OCI-LY7 (cell line): ENCODE measurements at regions not wholly inside any gene's neighbourhood (a gene's known extent, or its start where the extent isn't known, plus 50 kb on each side); places are given as distances from the start of the nearest gene placed in this dataset.

Experiments used
- BruUV-seq: library from RNA; stranded (reverse); fragments of 400-500 nt; replicated peaks from 2 replicates; lab custom pipeline; 2021; lab: Mats Ljungman, UMichigan
- CTCF ChIA-PET: fragments of 300-600 bp; sonication (Branson Sonifier 250); formaldehyde crosslinking; loops from one replicate; lab custom pipeline; 2022; ENCODE audit warnings: antibody characterized with exemption; ENCODE audit not compliant: unreplicated experiment; lab: Charles Lee
- POLR2A ChIA-PET: fragments of 300-600 bp; sonication (Branson Sonifier 250); formaldehyde crosslinking; loops from one replicate; lab custom pipeline; 2022; ENCODE audit warnings: antibody characterized with exemption; lab: Charles Lee
- DNase-seq: peaks from one replicate; pipeline ENCODE4 v3.0.0-alpha.2; 2015; ENCODE audit warnings: low spot score
- H2AFZ ChIP-seq: fragments of 200-600 bp; sonication (generic), shearing (Covaris generic); 2 replicates; pipeline ENCODE4 v1.6.1; 2014; ENCODE audit warnings: mild to moderate bottlenecking, antibody characterized with exemption, low read length, moderate library complexity
- H3K27ac ChIP-seq: fragments of 200-600 bp; sonication (generic); 2 replicates; pipeline ENCODE4 v1.5.1; 2014; ENCODE audit warnings: mixed run types, low read depth, mild to moderate bottlenecking, moderate library complexity, low read length, inconsistent platforms; ENCODE audit not compliant: poor library complexity, severe bottlenecking
- H3K36me3 ChIP-seq: fragments of 200-600 bp; sonication (generic); 2 replicates; pipeline ENCODE4 v1.6.1; 2014; ENCODE audit warnings: mild to moderate bottlenecking, antibody characterized with exemption, low read length, moderate library complexity, mixed read lengths; ENCODE audit not compliant: insufficient read depth
- H3K4me1 ChIP-seq: fragments of 200-600 bp; sonication (generic); 2 replicates; pipeline ENCODE4 v1.5.1; 2014; ENCODE audit warnings: mild to moderate bottlenecking, low read length; ENCODE audit not compliant: insufficient read depth, poor library complexity, severe bottlenecking
- H3K4me2 ChIP-seq: fragments of 200-600 bp; sonication (generic); 2 replicates; pipeline ENCODE4 v1.6.1; 2014; ENCODE audit warnings: mild to moderate bottlenecking, low read length
- H3K4me3 ChIP-seq: fragments of 200-600 bp; sonication (generic); 2 replicates; pipeline ENCODE4 v1.5.1; 2014; ENCODE audit warnings: mild to moderate bottlenecking, low read depth, low read length; ENCODE audit not compliant: poor library complexity, severe bottlenecking
- H3K79me2 ChIP-seq: fragments of 200-600 bp; sonication (generic); 2 replicates; pipeline ENCODE4 v1.6.1; 2016; ENCODE audit warnings: low read depth, mild to moderate bottlenecking, low read length, moderate library complexity, mixed read lengths; ENCODE audit not compliant: insufficient read depth
- H3K9me2 ChIP-seq: fragments of 200-600 bp; sonication (generic); 2 replicates; pipeline ENCODE4 v1.6.1; 2016; ENCODE audit warnings: mild to moderate bottlenecking, low read length, mixed read lengths; ENCODE audit not compliant: insufficient read depth
- H3K9me3 ChIP-seq: fragments of 200-600 bp; sonication (generic); 2 replicates; pipeline ENCODE4 v1.6.1; 2014; ENCODE audit warnings: mild to moderate bottlenecking, mixed run types, low read length, mixed read lengths
- H4K20me1 ChIP-seq: fragments of 200-600 bp; sonication (generic); 2 replicates; pipeline ENCODE4 v1.6.1; 2014; ENCODE audit warnings: mild to moderate bottlenecking, antibody characterized with exemption, low read length, moderate library complexity, mixed read lengths; ENCODE audit not compliant: insufficient read depth
- EZH2phosphoT487 ChIP-seq: fragments of 200-600 bp; sonication (generic); IDR thresholded peaks from 2 replicates; pipeline ENCODE4 v1.6.1; 2018; ENCODE audit warnings: low read depth, borderline replicate concordance, mild to moderate bottlenecking, mixed run types, antibody characterized with exemption, low read length, moderate library complexity, mixed read lengths
- intact Hi-C: fragments of 100-400 bp; cut with micrococcal nuclease; formaldehyde crosslinking; loops from one replicate; pipeline ENCODE4 v1.10.0; 2022; ENCODE audit not compliant: unreplicated experiment
- TF ChIP-seq, protein P1 (sequence below): fragments of 200-600 bp; sonication (generic); conservative IDR thresholded peaks from 2 replicates; pipeline ENCODE4 v1.5.1; 2014; ENCODE audit warnings: mild to moderate bottlenecking, antibody characterized with exemption, low read length, moderate library complexity, mixed read lengths

GRCh38 chr16:86375364-86375763, 135.0 kb upstream of the FOXF1 start:
- TF ChIP-seq, protein P1, sequence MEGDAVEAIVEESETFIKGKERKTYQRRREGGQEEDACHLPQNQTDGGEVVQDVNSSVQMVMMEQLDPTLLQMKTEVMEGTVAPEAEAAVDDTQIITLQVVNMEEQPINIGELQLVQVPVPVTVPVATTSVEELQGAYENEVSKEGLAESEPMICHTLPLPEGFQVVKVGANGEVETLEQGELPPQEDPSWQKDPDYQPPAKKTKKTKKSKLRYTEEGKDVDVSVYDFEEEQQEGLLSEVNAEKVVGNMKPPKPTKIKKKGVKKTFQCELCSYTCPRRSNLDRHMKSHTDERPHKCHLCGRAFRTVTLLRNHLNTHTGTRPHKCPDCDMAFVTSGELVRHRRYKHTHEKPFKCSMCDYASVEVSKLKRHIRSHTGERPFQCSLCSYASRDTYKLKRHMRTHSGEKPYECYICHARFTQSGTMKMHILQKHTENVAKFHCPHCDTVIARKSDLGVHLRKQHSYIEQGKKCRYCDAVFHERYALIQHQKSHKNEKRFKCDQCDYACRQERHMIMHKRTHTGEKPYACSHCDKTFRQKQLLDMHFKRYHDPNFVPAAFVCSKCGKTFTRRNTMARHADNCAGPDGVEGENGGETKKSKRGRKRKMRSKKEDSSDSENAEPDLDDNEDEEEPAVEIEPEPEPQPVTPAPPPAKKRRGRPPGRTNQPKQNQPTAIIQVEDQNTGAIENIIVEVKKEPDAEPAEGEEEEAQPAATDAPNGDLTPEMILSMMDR, result no peak
- TF ChIP-seq EZH2phosphoT487, result no peak
- POLR2A ChIA-PET, result no interaction called here
- Histone ChIP-seq H3K79me2 (no peaks in the 10 kb centered on the region), H3K4me3 (no peak overlapping the region), H3K4me1 (no peaks in the 10 kb centered on the region), H3K9me3 (no peaks in the 10 kb centered on the region), H2AFZ (no peak overlapping the region), H4K20me1 (no peaks in the 10 kb centered on the region), H3K9me2 (no peaks in the 10 kb centered on the region), H3K4me2 (no peak overlapping the region), H3K36me3 (no peaks in the 10 kb centered on the region), H3K27ac (no peak overlapping the region)
- intact Hi-C loops, result no loop called here
- BruUV-seq, result no TSS peak
- no peak for DNase-seq
- CTCF ChIA-PET, result no interaction called here

DNA sequence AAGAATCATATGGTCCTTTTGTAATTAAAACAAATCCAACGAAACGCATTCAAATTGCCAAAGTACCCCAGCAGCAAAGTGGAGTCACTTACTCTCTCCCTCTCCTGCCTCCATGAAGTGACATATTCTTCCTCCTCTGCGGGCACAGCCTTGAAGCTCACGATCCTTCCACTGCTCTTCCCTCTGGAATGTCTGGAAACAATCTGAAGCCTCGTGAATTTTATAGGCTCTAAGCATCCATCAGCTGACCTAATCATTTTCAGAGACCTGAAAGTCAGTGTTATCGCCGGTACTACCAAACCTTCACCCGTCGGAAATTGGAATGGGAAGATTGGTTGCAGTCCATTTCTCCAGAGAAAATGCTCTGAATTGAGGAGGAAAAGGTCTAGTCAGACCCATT, 134.5 kb upstream of the FOXF1 start:
- TF ChIP-seq, protein P1, result no peak
- BruUV-seq, result no TSS peak
- DNase-seq, result no peak

GRCh38 chr16:86376837-86377236, 133.5 kb upstream of the FOXF1 start:
- no peaks in the 10 kb centered on the region for H4K20me1 ChIP-seq
- H2AFZ ChIP-seq, result no peak overlapping the region
- H3K4me3 ChIP-seq, result no peak overlapping the region
- no peaks in the 10 kb centered on the region for H3K9me3 ChIP-seq
- no peak overlapping the region for H3K27ac ChIP-seq
- DNase-seq, result no peak
- no peaks in the 10 kb centered on the region for H3K4me1 ChIP-seq
- H3K79me2 ChIP-seq, result no peaks in the 10 kb centered on the region
- no peaks in the 10 kb centered on the region for H3K9me2 ChIP-seq
- H3K36me3 ChIP-seq, result no peaks in the 10 kb centered on the region
- intact Hi-C loops, result no loop called here
- no peak for TF ChIP-seq EZH2phosphoT487
- TF ChIP-seq, protein P1, result no peak
- CTCF ChIA-PET, result no interaction called here
- POLR2A ChIA-PET, result interaction anchor here (0.7 kb wide), 1 partner anchor 820 kb away, joined by 3 read pairs; no protein-coding TSS in a partner anchor
- no TSS peak for BruUV-seq
- H3K4me2 ChIP-seq, result no peak overlapping the region

More for the DNA sequence above, 134.5 kb upstream of the FOXF1 start:
- H3K4me3 ChIP-seq, result no peak overlapping the region
- no peaks in the 10 kb centered on the region for H3K9me3 ChIP-seq
- no peak overlapping the region for H3K4me2 ChIP-seq
- H3K9me2 ChIP-seq, result no peaks in the 10 kb centered on the region
- H3K36me3 ChIP-seq, result no peaks in the 10 kb centered on the region
- H4K20me1 ChIP-seq, result no peaks in the 10 kb centered on the region
- H3K79me2 ChIP-seq, result no peaks in the 10 kb centered on the region
- H3K27ac ChIP-seq, result no peak overlapping the region
- H2AFZ ChIP-seq, result no peak overlapping the region
- ChIA-PET POLR2A (no interaction called here), CTCF (no interaction called here)
- H3K4me1 ChIP-seq, result no peaks in the 10 kb centered on the region
- intact Hi-C loops, result no loop called here
